ENCODE measurements at regions not wholly inside any gene's neighbourhood (a gene's known extent, or its start where the extent isn't known, plus 50 kb on each side); places are given as distances from the start of the nearest gene placed in this dataset.

- DNase-seq (ENCODE audit: low spot score) (no peak), ATAC-seq (ENCODE audit: insufficient number of reproducible peaks, low FRiP score, low read depth) (no peak)
- Histone ChIP-seq H3K36me3 (no peaks in the 10 kb centered on the region), H3K27ac (no peak overlapping the region), H3K9me3 (no peaks in the 10 kb centered on the region), H3K27me3 (replicated peaks; ENCODE audit: insufficient read depth) (no peaks in the 10 kb centered on the region), H3K4me1 (ENCODE audit: control insufficient read depth in 1 of 2, low read depth in 2 of 2) (peaks cover 0 to 4% of the 10 kb centered on the region in 2 donors), H3K4me3 (no peak overlapping the region)
- TF ChIP-seq CTCF (IDR thresholded peaks at IDR 0.05), result no peak
Measured at GRCh38 chr7:33769930-33770329, 135.4 kb upstream of the BMPER start.

- no peak for DNase-seq (ENCODE audit: low spot score)
- no peak overlapping the region for H3K27ac ChIP-seq
- no peak for TF ChIP-seq CTCF (IDR thresholded peaks at IDR 0.05)
- no peaks in the 10 kb centered on the region for H3K36me3 ChIP-seq
- ATAC-seq (ENCODE audit: insufficient number of reproducible peaks, low FRiP score, low read depth), result no peak
- H3K9me3 ChIP-seq, result no peaks in the 10 kb centered on the region
- no peak overlapping the region for H3K4me3 ChIP-seq
- H3K27me3 ChIP-seq (replicated peaks; ENCODE audit: insufficient read depth), result no peaks in the 10 kb centered on the region
- peaks cover 0 to 10% of the 10 kb centered on the region in 2 donors for H3K4me1 ChIP-seq (ENCODE audit: control insufficient read depth in 1 of 2, low read depth in 2 of 2)
Measured at GRCh38 chr7:33770576-33770975, 134.8 kb upstream of the BMPER start.

- H3K9me3 ChIP-seq, result no peaks in the 10 kb centered on the region
- DNase-seq (ENCODE audit: low spot score) (no peak), ATAC-seq (ENCODE audit: insufficient number of reproducible peaks, low FRiP score, low read depth) (no peak)
- peaks cover 0 to 10% of the 10 kb centered on the region in 2 donors for H3K4me1 ChIP-seq (ENCODE audit: control insufficient read depth in 1 of 2, low read depth in 2 of 2)
- no peak overlapping the region for H3K27ac ChIP-seq
- TF ChIP-seq CTCF (IDR thresholded peaks at IDR 0.05), result no peak
- H3K4me3 ChIP-seq, result no peak overlapping the region
- H3K36me3 ChIP-seq, result no peaks in the 10 kb centered on the region
- H3K27me3 ChIP-seq (replicated peaks; ENCODE audit: insufficient read depth), result no peaks in the 10 kb centered on the region
Measured at GRCh38 chr7:33771422-33771821, 133.9 kb upstream of the BMPER start.

- H3K27me3 ChIP-seq (replicated peaks; ENCODE audit: insufficient read depth), result no peaks in the 10 kb centered on the region
- DNase-seq (ENCODE audit: low spot score) (no peak), ATAC-seq (ENCODE audit: insufficient number of reproducible peaks, low FRiP score, low read depth) (no peak)
- peaks cover 0 to 10% of the 10 kb centered on the region in 2 donors for H3K4me1 ChIP-seq (ENCODE audit: control insufficient read depth in 1 of 2, low read depth in 2 of 2)
- H3K4me3 ChIP-seq, result no peak overlapping the region
- no peaks in the 10 kb centered on the region for H3K36me3 ChIP-seq
- H3K9me3 ChIP-seq, result no peaks in the 10 kb centered on the region
- no peak for TF ChIP-seq CTCF (IDR thresholded peaks at IDR 0.05)
- H3K27ac ChIP-seq, result no peak overlapping the region
Measured at GRCh38 chr7:33773053-33773452, 132.3 kb upstream of the BMPER start.

GRCh38 chr7:33774762-33775523 is 130.4 kb upstream of the BMPER start:
- Histone ChIP-seq H3K9me3 (no peaks in the 10 kb centered on the region), H3K36me3 (no peaks in the 10 kb centered on the region), H3K4me1 (ENCODE audit: control insufficient read depth in 1 of 2, low read depth in 2 of 2) (peaks cover 0 to 10% of the 10 kb centered on the region in 2 donors), H3K27ac (no peak overlapping the region), H3K4me3 (no peak overlapping the region), H3K27me3 (replicated peaks; ENCODE audit: insufficient read depth) (no peaks in the 10 kb centered on the region)
- ATAC-seq (ENCODE audit: insufficient number of reproducible peaks, low FRiP score, low read depth) (no peak), DNase-seq (ENCODE audit: low spot score) (no peak)
- no peak for TF ChIP-seq CTCF (IDR thresholded peaks at IDR 0.05)

Data from thoracic aorta (tissue), 2 donors.